Pancreas (tissue), 10 donors: ENCODE measurements at regions not wholly inside any gene's neighbourhood (a gene's known extent, or its start where the extent isn't known, plus 50 kb on each side); places are given as distances from the start of the nearest gene placed in this dataset.

Experiments used
- ATAC-seq, 4 donors: fragments of 200-7000 bp; cut with Tn5 transposase; one replicate each; pipeline versions ENCODE4 v1.8.0 to v1.9.1; 2020; ENCODE audit warnings: mild to moderate bottlenecking in 4 of 4, moderate library complexity in 4 of 4
- DNase-seq, 6 donors: peaks; one replicate each; pipeline ENCODE4 v3.0.0-alpha.2; 2020
- FAIRE-seq: peaks from 2 replicates; lab custom pipeline; 2012; peaks lifted over from hg19 to GRCh38; lab: Jason Lieb, UNC
- H3K27ac ChIP-seq, 4 donors: fragments of 200-600 bp; sonication (generic); 1 replicate in 3 of 4; 2 replicates in 1 of 4; pipeline versions ENCODE4 v1.5.0 to v1.8.0; 2020
- H3K27me3 ChIP-seq, 4 donors: fragments of 200-600 bp; one replicate each; pipeline ENCODE4 v1.8.0; 2021
- H3K36me3 ChIP-seq, 3 donors: fragments of 200-600 bp; sonication (generic) in 1 of 3; one replicate each; pipeline versions ENCODE4 v1.5.0 to v1.8.0; 2020 to 2021
- H3K4me1 ChIP-seq, 3 donors: fragments of 200-600 bp; one replicate each; pipeline ENCODE4 v1.8.0; 2021
- H3K4me3 ChIP-seq, 4 donors: fragments of 200-600 bp; sonication (generic) in 2 of 4; one replicate each; pipeline versions ENCODE4 v1.5.0 to v1.8.0; 2020 to 2021
- H3K9me3 ChIP-seq, 4 donors: fragments of 200-600 bp; one replicate each; pipeline ENCODE4 v1.8.0; 2021
- CTCF ChIP-seq, 4 donors: fragments of 200-600 bp; sonication (generic) in 3 of 4; IDR thresholded peaks; one replicate each; pipeline versions ENCODE4 v1.5.0 to v1.8.0; 2021; ENCODE audit warnings: antibody characterized with exemption in 4 of 4
- WGBS, 2 donors: extraction: QIAGEN DNeasy Blood & Tissue Kit; methylation state at CpG; one replicate each; pipeline ENCODE4 v1.1.7; 2013; 5-methylcytosine and 5-hydroxymethylcytosine counted together
- intact Hi-C, 3 donors: fragments of 100-400 bp; cut with DNase I; formaldehyde crosslinking; loops; one replicate each; pipeline versions ENCODE4 v1.11.1 to v1.14.2; 2022
- donor health status: healthy with polysubstance abuse.
- donor health status: DM: no; HTN: no; CAD: no; lungs with moderate emphysema.
- donor health status: DM: no; HTN: no; CAD: no.
- donor health status: control.
- donor health status: control.
- donor health status: Bipolar disorder and iron deficiency.
- donor health status: DM: yes; HTN: yes; CAD: no.
- donor health status: DM: no; HTN: no; CAD: no.
- donor health status: DM: no; HTN: no; CAD: no.
- donor health status: DM: yes; HTN: yes; CAD: no.

GRCh38 chr22:48449466-48450187, 1378.0 kb downstream of the BRD1 start:
- no peaks in the 10 kb centered on the region for H3K27me3 ChIP-seq
- intact Hi-C loops = no loop called here
- FAIRE-seq = no peak

DNA sequence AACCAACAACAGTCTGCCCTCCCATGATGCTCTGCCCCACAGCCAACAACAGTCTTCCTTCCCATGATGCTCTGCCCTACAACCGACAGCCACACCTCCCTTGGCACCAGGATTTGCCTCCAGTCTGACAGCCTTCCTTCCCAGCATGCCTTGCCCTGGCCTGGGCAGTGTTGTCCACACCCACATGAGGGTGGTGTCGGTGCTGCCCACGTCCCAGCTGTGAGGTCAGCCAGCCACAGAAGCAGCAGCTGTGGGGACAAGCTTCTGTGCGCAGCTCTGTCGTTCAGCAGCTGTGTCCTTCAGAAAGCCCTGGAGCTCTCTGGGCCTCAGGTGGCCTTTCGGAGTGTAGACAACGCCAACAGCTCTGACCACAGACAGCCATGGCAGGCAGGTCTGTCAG, 1378.9 kb downstream of the BRD1 start:
- no peak overlapping the region for H3K4me3 ChIP-seq
- no peak for TF ChIP-seq CTCF (IDR thresholded peaks at IDR 0.05)
- WGBS, 2 donors = 68 to 78% methylated on average over 7 of the region's 7 CpGs
- H3K4me1 ChIP-seq = no peaks in the 10 kb centered on the region
- ATAC-seq = no peak
- intact Hi-C loops = no loop called here
- no peaks in the 10 kb centered on the region for H3K27me3 ChIP-seq
- H3K27ac ChIP-seq = no peak overlapping the region
- DNase-seq = peak in 1 of 6 donors; percentile 21
- no peaks in the 10 kb centered on the region for H3K9me3 ChIP-seq
- FAIRE-seq = no peak
- H3K36me3 ChIP-seq = no peaks in the 10 kb centered on the region

More at GRCh38 chr22:48449466-48450187, 1378.0 kb downstream of the BRD1 start:
- H3K36me3 ChIP-seq = no peaks in the 10 kb centered on the region
- no peaks in the 10 kb centered on the region for H3K9me3 ChIP-seq
- WGBS, 2 donors = 55 to 70% methylated on average over 15 of the region's 15 CpGs
- TF ChIP-seq CTCF (IDR thresholded peaks at IDR 0.05) = no peak
- ATAC-seq (no peak), DNase-seq (peak in 1 of 6 donors; percentile 22)
- no peak overlapping the region for H3K27ac ChIP-seq
- no peaks in the 10 kb centered on the region for H3K4me1 ChIP-seq
- H3K4me3 ChIP-seq = no peak overlapping the region

GRCh38 chr22:48445113-48445827, 1382.4 kb downstream of the BRD1 start:
- FAIRE-seq (no peak), ATAC-seq (no peak), DNase-seq (peak in 1 of 6 donors; percentile 35)
- no peak for TF ChIP-seq CTCF (IDR thresholded peaks at IDR 0.05)
- no peak overlapping the region for H3K4me3 ChIP-seq
- H3K36me3 ChIP-seq = no peaks in the 10 kb centered on the region
- no peaks in the 10 kb centered on the region for H3K27me3 ChIP-seq
- no peaks in the 10 kb centered on the region for H3K4me1 ChIP-seq
- intact Hi-C loops = no loop called here
- no peak overlapping the region for H3K27ac ChIP-seq
- 47 to 63% methylated on average over 17 of the region's 17 CpGs for WGBS, 2 donors
- H3K9me3 ChIP-seq = no peaks in the 10 kb centered on the region

GRCh38 chr22:48444320-48445112, 1383.2 kb downstream of the BRD1 start:
- WGBS, 2 donors = 52 to 60% methylated on average over 19 of the region's 19 CpGs
- no peak for FAIRE-seq
- Histone ChIP-seq H3K27me3 (no peaks in the 10 kb centered on the region), H3K4me3 (no peak overlapping the region), H3K4me1 (no peaks in the 10 kb centered on the region), H3K36me3 (no peaks in the 10 kb centered on the region), H3K27ac (no peak overlapping the region), H3K9me3 (no peaks in the 10 kb centered on the region)
- intact Hi-C loops = no loop called here
- no peak for ATAC-seq
- DNase-seq = peak in 1 of 6 donors; percentile 34
- no peak for TF ChIP-seq CTCF (IDR thresholded peaks at IDR 0.05)
